DMS79 (cell line): ENCODE measurements at regions not wholly inside any gene's neighbourhood (a gene's known extent, or its start where the extent isn't known, plus 50 kb on each side); places are given as distances from the start of the nearest gene placed in this dataset.

ENCODE experiments used
- DNase-seq: peaks from one replicate; lab custom pipeline; 2025; lab: John Stamatoyannopoulos, UW

GRCh38 chr10:8876171-8876570 is 821.7 kb downstream of the GATA3 start:
- DNase-seq, result no peak

GRCh38 chr10:8889538-8889937 is 835.0 kb downstream of the GATA3 start:
- DNase-seq, result no peak

DNA sequence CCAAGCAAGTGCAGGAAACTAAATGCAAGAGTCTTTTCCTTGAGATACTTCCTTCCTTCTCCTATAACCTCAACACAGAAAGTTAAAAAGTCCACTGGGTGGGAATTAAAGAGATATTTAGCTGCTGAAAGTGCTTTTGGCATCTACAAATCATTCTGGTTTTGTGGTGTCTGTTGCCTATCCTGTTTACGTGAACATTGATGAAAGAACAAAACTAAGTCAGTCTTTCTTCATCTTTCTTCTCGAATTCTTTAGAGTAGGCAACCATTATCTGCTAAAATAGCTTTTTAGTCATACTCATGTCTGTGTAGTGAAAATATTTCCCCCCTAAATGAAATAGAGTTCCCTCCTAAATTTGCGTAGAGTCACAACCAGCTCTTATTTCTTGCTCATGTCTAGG is 838.6 kb downstream of the GATA3 start:
- no peak for DNase-seq

DNA sequence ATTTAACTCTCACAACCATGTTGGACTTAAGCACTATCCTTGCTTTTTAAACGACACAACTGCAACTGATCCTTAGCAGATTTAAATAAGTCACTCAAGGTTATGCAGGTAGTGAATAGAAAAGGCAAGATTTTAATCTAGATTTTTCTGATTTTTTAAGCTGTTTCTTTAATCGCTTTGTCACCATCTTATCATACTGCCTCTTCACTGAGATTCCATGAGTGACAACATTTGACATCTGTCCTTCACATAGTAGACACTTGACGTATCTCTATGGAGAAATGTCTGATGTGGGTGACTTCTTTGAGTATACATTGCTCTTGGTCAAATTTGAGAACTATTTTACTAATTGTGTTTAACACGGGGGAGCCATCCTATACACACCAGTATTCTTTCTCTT is 839.7 kb downstream of the GATA3 start:
- no peak for DNase-seq

GRCh38 chr10:8897769-8898168 is 843.3 kb downstream of the GATA3 start:
- DNase-seq, result no peak

DNA sequence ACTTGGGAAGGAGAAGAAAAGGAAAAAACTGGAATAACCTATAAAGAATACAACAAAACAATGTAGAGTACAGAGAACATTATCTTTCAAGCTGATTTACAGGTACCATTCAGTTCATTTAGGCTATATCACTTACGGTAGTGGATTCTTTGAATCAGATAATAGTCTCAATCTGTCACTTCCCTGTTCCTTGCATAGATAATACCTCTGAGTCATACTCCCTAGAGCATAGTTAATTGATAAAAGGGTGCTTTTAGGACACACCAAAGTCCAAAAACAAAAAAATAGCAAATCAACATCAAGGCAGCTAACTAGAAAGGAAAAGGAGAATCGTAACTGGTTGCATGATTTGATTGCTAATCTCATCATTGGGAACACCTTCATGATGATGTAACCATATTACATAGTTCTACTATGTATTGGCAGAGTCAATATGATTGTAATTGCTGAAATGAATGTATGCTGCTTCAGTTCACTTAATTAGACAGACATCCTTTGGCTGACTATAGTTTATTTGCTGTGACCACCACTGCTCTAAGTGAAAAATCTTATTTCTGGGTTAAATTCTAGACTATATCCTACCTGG is 844.4 kb downstream of the GATA3 start:
- DNase-seq, result no peak

DNA sequence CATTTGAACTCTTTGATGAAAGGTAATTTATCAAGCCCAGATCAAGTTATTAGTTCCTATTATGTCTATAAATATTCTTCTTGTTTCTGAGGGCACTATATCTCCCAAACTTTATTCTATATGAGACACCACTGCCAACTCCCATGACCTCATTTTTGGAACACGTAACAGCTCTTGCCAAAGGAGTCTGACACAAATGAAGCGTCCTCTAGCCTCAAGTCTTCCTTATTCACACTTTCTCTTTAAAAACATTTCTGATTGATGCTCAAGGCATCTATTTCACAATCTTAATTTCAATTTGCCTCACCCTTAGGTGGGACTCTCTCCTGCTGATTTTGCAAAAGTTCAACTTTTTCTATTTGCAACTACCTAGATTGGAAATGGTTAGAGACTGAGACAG is 848.4 kb downstream of the GATA3 start:
- no peak for DNase-seq

GRCh38 chr10:8908013-8908412 is 853.5 kb downstream of the GATA3 start:
- no peak for DNase-seq

DNA sequence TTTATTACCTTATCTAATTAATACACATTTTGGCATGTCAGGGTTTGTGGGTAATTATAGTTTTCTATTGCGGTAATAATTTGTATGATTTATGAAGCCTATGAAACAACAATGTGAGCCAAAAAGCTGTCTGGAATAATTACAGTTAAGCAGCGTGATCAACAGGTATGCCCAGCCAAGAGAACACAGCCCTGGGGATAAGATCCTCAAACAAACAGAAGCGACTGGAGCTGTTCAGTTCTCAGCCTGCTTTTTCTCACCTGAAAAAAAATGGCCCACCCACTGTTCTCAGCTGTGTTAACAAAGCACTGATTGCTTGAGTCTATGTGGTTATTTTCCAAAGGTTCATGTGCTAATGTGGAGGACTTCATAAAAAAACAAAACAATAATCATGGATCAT is 855.8 kb downstream of the GATA3 start:
- DNase-seq, result no peak

- DNase-seq, result no peak
Measured at GRCh38 chr10:8911032-8911431, 856.5 kb downstream of the GATA3 start.

DNA sequence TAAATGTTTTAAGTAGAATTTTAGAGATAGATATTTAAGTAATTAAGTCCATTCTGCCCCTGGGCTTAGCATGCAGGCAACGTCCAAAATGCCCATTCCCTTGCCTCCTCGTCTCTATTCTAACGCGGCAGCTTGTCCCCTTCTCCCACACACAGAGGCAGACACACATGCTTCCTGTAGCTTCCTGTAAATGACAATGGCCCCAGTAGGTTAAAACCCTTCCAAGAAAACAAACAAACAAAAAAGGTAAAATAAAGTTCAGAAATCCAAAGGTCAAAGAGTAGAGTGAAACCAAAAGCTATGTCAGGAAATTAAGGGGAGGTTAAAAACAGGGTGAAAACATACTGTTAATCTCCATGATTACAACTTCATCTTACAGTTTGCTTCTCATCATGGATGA is 857.6 kb downstream of the GATA3 start:
- DNase-seq, result no peak

DNA sequence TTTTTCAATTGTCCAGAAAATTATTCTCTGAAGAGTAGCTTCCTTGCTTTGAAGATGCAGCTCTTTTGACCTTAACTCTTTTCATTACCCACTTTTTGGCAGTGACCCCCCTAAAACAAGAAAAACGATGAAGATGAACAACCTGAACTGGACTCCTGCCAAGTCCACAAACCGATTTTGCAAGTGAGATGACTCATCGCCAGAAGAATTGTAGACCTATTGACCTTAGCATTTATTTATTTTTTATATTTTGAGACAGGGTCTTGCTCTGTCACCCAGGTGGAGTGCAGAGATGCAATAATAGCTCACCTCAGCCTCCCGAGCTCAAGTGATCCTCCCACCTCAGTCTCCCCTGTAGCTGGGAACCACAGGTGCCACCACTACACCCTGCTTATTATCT is 859.2 kb downstream of the GATA3 start:
- DNase-seq, result no peak

- DNase-seq, result no peak
Measured at GRCh38 chr10:8919280-8919679, 864.8 kb downstream of the GATA3 start.

DNA sequence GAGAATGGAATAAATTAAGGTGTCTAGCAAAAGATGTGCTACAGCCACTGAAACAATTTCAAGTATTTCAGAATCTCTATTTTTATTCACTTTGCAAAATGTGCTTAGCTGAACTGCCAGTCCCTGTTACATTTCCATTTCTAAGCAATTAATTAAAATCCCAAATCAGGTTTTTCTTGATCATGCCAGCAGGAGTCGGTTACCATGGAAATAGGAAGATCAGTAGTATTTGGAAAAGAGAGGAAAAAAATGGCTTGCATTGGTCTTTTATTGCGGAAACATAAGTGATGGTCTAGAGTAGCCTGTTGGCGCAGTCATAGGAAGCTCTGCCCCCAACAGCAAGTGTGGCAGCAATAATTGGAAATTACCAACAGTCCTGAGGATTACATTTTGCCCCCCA is 867.1 kb downstream of the GATA3 start:
- no peak for DNase-seq

- DNase-seq, result no peak
Measured at GRCh38 chr10:8923096-8923495, 868.6 kb downstream of the GATA3 start.

GRCh38 chr10:8927705-8928104 is 873.2 kb downstream of the GATA3 start:
- no peak for DNase-seq

DNA sequence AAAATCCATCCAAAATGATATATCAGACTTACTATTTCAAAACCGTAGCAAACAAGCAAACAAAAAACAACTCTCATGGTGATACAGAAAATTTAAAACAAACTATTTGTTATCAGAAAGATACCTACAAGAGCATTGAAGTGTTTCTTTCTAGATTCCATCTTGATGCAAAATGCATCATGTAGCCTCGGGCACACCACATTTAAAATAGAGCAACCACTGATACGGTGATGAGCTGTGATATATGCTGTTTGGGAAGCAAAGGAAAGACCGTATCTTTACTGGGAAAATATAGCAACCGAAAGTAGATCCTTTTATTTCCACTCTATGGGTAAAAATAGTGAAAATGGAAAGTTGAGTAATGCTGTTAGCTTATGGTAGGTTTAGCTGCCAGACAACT is 892.0 kb downstream of the GATA3 start:
- no peak for DNase-seq

- DNase-seq, result no peak
Measured at GRCh38 chr10:8950978-8951377, 896.5 kb downstream of the GATA3 start.

- DNase-seq, result no peak
Measured at GRCh38 chr10:8951440-8952089, 897.1 kb downstream of the GATA3 start.

GRCh38 chr10:8956400-8956799 is 901.9 kb downstream of the GATA3 start:
- no peak for DNase-seq

DNA sequence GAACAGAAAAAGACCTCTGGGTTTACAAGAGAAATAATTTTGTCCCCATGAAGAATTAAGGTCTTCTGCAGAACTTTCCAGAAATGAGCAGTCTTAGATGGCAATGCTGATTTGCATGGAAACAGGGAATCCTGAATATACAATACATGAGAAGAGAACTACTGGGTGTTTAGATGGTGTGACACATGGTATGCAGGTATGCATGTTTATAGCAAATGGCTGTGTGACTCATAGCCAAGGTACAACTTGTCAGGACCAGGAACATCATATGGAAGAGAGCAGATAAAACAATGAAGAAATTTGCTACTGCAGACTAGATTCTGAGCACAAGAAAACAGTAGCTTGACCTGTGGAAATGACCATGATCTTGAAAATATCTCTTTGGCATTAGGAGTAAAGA is 907.8 kb downstream of the GATA3 start:
- DNase-seq, result no peak

DNA sequence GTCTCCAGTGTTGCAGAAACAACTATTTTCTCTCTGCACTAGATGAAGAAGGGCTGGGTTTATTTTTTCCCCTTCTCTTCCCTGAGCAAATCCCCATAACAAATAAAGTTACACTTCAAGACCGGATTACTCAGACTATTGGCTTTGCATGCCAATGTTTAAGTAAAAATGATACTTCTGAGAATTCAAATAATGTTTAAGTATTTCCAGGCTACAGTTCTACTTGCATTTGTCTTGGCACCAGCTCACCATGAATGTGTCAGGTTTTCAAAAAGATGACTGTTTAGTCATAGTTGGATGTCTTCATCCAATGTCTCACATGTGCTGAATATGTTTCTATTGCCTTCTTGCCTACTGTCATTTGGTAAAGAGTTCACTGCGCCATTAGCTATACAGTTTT is 912.6 kb downstream of the GATA3 start:
- DNase-seq, result no peak

GRCh38 chr10:8969853-8970252 is 915.4 kb downstream of the GATA3 start:
- no peak for DNase-seq

DNA sequence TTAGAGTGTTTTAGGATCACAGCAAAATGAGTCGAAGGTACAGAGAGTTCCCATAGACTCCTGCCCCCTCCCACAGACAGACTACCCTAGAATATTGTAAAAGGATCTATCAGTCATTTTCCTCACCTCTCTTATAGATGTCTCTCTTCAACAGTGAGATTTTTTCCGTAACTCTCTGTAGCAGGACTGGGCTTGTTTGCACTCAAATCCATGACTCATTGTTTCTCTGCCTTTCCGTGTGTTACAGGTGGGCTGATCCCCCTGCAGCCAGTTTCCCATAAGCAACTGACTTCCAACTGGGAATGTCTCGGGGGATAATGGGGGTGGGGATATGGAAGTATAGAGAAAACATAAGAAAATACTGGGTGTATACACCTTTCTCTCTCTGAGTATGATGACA is 921.0 kb downstream of the GATA3 start:
- no peak for DNase-seq
